KBM-7 (cell line): ENCODE measurements at regions not wholly inside any gene's neighbourhood (a gene's known extent, or its start where the extent isn't known, plus 50 kb on each side); places are given as distances from the start of the nearest gene placed in this dataset.

Source experiments
- DNase-seq: peaks from one replicate; pipeline ENCODE4 v3.0.0-alpha.2; 2015
- in situ Hi-C: fragments of 300-500 bp; cut with MboI; formaldehyde crosslinking; loops from 2 replicates; pipeline ENCODE4 v1.14.3; 2020; ENCODE audit warnings: low sequenced_read_pairs, low pct_unique_long_range_greater_than_20kb, mixed read lengths

DNA sequence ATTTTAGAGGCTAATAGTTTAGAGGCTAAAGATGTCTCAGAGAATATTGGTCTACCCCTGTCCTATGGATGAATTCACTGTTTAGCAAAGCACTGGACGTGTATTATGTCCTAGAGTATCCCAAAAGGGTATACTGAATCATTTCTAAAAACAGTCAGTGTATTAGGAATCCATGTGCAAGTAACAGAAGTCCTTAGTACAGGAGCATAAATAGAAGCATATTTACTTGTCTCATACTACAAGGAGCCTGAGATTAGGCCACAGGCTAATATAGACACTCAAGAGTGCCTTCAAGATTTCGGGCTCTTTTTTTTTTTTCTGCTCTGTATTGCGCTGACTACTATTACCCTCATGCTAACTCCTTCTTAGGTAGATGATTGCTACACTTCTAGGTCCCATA is 518.9 kb downstream of the USP25 start:
- in situ Hi-C loops: no loop called here

DNA sequence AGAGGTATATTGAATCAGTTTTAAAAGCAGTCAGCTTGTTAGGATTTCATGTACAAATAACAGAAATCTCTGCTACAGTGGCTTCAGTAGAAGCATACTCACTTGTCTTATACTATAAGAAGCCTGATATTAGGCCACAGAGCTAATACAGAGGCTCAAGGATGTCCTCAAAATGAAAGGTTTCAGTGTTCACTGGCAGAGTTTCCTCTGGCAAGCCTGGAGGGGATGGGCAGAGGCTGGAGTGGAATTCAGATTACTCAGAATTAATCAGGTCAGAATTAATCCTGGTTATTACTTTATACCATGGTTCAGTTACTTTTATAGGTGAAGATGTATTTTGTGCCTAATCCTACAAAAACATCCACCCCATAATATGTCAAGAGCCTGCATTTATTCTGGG is 520.5 kb downstream of the USP25 start:
- in situ Hi-C loops: no loop called here
- no peak for DNase-seq

More for the DNA sequence above, 518.9 kb downstream of the USP25 start:
- no peak for DNase-seq

DNA sequence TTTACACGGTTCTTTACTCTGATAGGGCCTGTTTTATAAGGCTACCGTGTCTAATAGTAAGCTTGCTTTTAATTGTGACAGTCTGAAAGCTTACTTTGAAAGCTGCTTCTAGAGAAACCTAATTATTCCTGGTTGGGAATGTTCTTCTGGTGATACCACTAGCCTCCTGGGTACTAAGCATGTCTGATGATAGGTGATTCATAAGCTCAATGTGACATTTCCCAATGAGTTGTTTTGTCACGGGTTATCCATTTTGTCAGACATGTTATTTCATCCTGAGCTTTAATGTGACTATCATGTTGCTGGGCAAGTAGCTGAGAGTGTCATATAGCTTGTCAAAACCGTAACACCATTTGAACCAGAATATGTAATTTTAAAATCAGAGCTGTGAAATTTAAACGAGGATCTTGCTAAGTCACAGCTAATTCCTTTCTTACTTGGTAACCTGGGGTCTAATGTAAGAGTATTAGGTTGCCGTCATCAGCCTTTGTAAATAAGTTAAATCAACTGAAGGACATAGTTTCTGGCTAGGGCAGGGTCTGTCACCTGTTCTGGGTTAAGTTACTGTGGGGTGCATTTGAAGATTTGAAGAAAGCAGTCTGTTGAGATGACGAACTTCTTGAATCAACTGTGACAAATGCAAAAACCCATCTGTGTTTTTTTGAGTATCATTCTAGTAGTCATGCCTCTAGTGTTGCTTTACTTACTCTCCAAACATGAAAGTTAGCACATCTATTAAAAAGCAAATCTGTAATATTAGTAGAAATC is 529.2 kb downstream of the USP25 start:
- in situ Hi-C loops: no loop called here
- DNase-seq: no peak

DNA sequence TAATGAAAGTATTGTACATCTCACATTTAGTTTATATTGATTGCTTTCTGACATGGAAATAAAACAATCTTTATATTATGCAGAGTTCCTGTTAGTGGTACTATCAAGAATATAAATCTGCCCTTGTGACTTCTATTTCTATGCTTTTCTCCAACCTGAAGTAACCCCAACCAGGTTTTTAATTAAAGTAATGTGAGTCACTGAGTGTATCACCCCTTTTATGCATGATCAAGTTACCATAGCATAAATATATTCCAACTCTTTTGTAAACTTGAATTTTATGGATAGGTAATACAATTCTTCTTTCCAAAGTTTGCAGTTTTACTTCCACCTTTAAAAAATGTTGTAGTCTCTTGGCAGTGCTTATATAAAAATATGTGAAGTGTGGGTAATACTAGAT is 532.3 kb downstream of the USP25 start:
- DNase-seq: no peak
- in situ Hi-C loops: no loop called here

DNA sequence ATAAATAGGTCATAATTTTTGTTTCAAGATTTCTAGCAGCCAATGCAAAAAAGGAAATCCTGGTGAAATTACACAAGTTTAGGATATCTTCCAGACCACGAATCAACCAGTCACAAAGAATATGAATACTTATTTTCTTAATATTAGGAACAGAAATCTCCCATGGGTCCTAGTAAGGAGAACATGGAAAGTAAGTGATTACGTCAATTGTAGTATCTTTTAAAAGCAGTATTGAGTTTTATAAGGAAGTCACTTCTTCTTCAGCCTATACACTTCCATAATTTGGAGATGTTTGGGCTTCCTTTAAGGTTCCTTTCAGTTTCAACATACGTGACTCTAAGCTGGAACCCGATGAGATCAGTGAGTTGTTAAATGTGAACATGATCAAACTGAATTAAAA is 534.5 kb downstream of the USP25 start:
- peak; percentile 6 for DNase-seq
- in situ Hi-C loops: no loop called here

DNA sequence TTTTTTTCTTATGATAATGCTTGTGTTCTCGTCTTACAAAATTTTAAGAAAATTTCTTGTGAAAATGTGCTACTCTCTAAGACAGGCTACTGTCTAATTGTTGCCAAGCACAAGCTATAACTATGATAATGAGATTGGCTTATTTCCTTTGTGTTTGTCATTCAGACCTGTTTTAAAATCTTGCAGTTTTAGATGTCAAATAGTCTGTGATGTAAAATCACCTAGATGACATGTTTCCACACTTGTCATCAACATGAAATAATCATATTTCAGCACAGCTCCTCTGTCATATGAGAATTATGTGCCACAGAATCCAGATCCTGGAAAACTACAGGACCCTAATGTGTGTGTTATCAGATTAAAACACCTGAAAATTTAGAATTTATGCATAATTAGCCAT is 539.7 kb downstream of the USP25 start:
- in situ Hi-C loops: no loop called here
- DNase-seq: no peak

DNA sequence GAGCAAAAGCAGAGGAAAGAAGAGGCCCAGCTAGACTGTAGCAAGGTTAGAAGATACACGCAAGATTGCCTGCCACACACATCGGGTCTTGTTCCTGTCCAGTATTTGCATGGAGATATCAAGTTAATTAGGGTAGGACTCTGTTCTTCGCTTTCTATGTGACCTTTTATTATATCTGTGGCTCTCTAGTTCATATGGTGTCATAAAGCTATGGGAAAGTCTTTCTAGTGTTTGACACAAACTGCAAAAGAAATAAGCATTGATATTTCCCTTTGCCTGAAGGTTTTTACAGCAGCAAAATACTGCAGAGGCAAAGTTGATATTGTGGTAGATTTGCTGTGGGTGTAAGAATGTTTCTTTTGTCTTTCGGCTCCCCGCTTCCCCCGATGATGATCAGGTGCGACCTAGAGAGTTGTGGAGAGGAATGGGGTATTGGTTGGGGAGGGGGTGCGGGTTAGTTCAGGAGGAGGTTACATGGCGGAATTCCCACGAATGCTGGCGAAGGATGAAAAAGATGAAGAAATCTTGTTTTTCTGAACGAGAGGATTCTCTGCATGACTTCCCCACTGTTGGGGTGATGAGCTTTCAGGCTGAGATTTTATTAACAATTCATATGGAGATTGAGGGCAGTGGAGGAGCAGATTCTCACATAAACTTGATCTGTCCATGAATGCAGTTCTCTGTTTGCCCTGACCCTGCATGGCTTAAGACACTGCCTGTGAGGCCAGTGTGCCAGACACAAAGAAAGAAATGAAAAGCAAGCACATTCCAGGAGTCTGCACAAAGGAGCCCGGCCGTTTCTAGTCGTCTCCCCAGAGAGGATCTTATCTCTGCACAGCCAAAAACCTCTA is 550.2 kb downstream of the USP25 start:
- DNase-seq: no peak
- in situ Hi-C loops: no loop called here

DNA sequence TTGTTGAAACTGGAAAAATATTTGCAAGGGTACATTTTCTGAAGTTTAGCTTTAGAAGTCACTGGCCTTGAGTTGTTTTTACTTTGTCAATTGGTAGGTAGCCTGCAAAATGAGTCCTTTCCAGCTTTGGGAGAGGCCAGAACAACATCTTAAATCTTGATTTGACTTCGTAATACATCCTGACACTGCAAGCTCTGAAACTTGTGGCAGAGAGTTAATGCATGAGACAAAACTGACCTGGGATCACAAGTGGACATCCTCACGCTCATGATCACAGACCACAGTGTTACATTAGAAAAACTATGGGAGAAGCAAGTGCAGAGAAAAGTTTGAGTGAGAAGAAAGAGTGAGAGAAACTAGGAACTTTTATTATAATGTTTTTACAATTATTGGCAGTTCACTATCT is 550.9 kb downstream of the USP25 start:
- in situ Hi-C loops: no loop called here
- DNase-seq: no peak

DNA sequence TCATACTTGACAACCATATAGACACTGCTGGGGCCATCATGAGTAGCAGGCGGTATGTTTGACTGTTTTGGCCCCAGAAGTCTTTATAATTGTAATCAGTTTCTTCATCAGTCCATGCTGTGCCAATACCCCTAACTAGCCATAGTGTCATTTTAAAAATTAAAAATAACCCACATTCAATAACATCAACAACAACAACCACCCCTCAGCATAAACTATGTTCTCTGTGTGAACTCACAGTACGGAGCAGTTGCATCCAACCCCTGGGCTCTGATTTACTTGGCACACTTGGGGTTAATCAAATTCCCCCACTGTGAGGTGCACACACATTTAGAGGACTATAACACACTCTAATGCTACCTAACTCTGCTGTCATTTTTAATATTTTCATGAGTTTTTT is 553.7 kb downstream of the USP25 start:
- in situ Hi-C loops: no loop called here
- no peak for DNase-seq

DNA sequence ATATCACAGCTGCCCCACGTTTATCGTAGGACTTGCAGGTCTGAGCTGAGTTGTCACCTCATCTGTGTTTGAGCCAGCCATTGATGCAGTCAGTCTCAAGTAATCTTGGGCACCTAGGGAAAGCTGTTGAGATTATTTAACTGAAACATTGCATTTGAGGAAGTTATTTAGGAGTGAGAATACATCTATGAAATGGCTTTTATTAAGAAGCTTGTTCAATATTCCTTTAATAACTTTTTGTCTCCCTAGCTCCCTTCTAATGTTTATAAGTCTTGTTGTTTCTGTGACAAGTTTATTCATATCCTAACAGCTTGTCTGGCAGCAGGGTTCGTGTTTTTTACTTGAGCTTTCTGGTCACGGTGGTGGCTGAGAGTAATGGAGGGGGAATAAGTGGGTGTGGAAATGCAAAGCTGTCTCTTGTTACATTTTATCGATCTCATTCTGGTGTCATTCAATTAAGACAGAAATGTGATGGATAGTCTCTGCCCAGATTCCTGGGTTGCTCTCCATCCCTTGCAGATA is 555.9 kb downstream of the USP25 start:
- in situ Hi-C loops: no loop called here
- DNase-seq: no peak

DNA sequence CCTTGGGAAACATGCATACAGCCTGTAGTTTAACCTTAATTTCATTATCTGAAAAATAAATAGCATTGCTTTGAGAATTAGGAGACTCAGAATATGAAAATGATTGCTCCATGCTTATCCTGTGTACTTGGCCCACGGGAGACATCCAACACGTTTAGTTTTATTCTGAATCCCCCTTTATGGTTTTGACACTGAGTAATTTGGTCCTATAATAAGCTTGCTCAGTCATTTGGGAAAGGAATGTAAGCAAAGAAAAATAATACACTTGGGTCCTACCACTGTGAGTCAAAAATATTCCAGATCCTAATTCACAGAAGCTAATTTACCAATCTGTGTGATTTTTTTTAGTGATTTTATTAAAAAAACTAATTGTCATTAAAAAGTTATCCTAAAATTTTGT is 557.3 kb downstream of the USP25 start:
- in situ Hi-C loops: no loop called here
- DNase-seq: no peak

DNA sequence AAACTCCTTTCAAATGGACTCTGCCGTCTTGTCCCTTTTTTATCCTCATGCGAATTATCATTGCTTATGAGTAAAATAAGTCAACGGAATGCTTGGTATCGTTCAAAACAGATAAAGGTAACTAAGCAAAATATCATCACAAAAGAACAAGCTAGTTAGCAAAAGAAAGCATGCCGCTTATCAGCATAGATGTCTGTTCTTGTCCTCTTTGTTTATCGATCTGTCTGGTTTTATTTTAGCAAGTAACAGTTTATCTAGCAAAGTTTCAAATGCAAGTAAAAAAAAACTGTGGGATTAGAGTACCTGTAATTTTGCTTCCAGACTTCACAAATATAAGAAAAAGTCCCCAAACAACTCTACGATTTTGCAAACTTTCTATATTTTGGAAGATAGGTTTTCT is 561.5 kb downstream of the USP25 start:
- no peak for DNase-seq
- in situ Hi-C loops: no loop called here

DNA sequence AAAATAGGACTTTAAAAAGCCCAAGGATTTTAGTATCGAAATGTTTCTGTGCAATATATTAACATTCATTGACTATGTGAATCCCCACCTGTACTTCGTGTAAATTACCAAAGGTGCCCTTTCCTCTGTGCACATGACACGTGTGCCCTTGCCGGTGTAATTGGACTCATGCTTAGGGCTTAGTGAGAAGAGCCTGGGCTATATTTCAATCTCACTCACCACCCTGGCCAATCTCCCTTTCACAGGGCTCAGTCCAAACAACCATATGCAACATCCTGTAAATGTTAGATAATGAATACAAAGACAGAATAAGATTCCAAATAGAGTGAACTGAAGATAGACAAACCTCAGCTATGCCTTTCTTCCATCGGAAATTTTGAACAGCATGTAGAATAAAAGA is 564.3 kb downstream of the USP25 start:
- no peak for DNase-seq
- in situ Hi-C loops: no loop called here

DNA sequence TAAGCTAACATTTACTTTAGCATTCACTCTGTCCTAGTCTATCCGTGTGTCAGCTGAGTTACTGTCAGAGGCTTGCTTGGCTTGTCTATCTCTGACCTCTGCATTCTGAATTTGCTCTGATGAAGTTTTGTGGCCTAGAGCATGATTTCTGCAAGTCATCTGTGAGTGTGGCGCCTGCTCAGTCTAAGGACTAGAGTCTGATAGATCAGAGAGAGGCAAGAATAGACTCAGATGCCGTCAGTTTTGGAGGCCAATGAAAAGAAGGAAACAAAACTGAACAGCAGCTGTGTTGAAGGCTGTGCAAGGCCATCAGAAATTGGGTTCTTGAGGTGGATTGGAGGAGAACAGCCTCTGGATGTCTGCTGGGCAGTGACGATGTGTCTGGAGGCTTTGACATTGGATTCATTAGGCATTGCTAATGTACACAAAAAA is 573.1 kb downstream of the USP25 start:
- in situ Hi-C loops: no loop called here
- DNase-seq: no peak

DNA sequence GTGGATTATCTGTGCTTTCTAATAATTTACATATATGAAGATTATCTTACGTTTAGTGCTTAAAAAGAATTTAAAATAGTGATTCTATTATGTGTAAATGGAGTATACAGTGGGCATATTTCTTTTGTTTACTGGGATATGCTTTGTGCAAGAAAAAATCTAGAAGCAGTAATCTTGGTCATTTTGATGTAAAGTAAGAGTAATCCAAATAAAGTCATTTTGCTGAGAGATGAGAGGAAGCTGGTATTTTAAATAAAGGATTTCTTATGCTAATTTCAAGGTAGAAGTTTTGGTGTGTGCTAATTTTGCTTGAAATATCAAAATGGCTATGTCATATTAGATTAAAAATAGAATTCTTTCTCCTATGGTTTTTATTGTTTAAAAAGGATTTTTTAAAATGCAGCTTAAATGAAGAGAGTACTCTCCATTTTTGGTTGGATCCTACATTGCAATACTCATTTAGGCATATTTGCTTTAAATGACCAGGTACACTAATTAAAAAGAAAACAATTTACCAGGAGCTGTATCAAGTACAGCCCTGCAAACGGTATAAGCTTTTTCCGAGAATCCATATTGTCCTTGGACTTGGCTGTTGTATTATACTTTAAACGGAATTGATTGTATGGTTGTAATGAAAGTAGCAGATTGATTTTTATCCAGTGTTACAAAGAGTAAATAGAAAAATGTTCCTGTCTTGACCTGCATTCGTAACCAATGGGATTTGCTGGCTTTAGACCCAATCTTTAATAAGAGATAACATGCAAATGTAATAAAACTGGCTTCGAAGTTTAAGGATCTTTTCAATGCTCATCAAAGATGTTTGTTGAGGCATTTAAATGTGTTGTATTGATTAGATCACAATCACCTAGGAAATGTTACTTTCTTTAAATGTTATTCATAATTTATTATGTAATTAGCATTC is 574.7 kb downstream of the USP25 start:
- in situ Hi-C loops: no loop called here
- no peak for DNase-seq

DNA sequence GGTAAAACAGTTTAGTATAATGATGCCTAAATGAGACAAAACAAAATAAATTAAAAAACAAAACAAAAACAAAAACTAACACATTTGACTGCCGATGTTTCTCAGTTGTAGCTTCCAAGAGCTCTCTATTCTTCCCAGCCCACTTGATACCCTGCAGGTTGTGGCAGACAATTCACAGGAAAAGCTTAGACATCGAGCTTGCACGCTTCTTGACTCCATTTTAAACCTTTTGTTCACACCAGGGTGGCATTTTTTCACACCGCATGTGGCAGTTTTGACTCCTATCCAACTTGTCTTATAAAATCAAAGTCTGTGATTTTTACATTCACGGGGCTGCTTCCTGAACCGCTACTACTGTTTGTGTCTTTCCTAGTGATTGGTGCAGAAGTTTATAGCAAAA is 575.9 kb downstream of the USP25 start:
- DNase-seq: no peak
- in situ Hi-C loops: no loop called here

DNA sequence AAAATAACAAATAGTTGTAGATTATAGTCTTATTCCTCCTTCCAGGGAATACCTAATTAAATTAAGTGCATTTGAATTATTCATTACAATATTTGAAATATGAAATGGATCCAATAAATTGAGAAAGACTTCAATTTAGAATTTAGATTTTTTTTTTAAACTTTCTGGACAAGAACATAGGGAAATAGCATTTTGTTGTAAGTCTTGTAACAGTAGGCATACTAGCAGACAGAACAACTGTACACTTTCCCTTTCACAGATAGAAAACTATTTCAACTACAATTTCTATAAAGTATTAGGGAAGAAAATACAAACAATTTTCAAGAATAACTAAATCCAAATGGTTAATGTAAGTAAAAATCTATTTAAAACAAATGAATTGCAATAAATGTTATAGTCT is 577.5 kb downstream of the USP25 start:
- in situ Hi-C loops: no loop called here
- no peak for DNase-seq

DNA sequence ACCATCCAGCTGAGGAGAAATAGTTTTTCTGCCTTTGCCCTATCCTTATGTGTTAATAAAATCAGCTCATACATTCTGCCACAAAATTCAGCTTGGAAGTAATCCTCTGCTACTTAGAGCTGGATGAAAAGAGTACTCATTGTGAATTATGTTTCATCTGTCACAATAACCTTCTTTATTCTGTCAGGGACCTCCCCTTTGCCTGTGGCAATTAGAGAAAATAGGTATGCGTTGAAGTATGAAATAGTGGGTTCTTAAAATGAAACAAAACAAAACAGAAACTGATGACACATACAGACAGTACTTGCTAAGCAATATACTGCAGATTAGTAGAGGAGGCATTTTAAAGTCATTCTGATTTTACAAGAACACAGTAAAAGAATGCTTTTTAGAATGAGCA is 578.5 kb downstream of the USP25 start:
- no peak for DNase-seq
- in situ Hi-C loops: no loop called here

DNA sequence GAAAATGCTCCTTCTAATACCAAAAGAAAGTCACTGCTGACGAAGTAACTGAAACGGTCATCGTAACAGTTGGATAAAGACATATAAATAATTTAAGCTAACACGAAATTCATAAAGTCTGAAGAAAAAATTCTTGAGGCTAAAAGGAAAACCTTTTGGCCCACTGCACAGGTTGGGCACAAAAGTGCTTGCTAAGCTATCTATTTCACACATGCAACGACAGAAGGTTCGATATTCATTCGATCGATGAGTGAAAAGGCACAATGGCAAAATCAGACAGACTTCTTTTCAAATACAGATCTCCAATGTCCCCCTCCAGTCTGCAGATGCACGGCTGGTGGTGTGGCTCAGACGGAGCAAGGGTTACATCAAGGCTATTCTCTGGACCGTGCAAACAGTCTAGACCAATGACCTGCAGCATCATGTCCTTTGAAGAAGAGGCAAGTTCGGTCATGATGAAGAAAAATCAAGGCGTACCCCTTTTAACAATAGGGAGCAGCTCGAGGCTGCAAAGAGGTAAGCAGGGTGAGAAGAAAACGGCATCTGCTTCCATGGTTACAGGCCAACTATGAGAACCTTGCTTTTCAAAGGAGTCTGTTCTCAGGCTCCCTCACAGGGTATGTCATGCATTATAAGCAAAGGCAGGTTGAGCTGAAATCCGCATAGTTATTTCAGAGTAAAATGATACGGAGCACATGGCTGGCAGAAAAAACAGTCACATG is 579.6 kb downstream of the USP25 start:
- no peak for DNase-seq
- in situ Hi-C loops: no loop called here
